OCI-LY3 (cell line): ENCODE measurements at regions not wholly inside any gene's neighbourhood (a gene's known extent, or its start where the extent isn't known, plus 50 kb on each side); places are given as distances from the start of the nearest gene placed in this dataset.
"Not testable (repeated sequence)": the region's sequence is repeated elsewhere in the genome, so short reads cannot be mapped to it uniquely, and the experiment has no call there.

Experiments used
- H2AFZ ChIP-seq: fragments of 200-600, 300-600 bp; shearing (Covaris generic); 2 replicates; pipeline ENCODE4 v1.6.0; 2014; ENCODE audit warnings: antibody characterized with exemption, low read depth, low read length
- H3K27ac ChIP-seq: fragments of 200-600, 300-600 bp; sonication (generic); 2 replicates; pipeline ENCODE4 v1.5.1; 2014; ENCODE audit warnings: mild to moderate bottlenecking, low read length, moderate library complexity, mixed read lengths
- H3K27me3 ChIP-seq: fragments of 200-600, 300-600 bp; sonication (generic); 2 replicates; pipeline ENCODE4 v1.6.1; 2014; ENCODE audit warnings: low read depth, low read length, mixed read lengths
- H3K36me3 ChIP-seq: fragments of 200-600, 300-600 bp; sonication (generic); replicated peaks from 2 replicates; pipeline ENCODE3; 2014; ENCODE audit warnings: low read depth, low read length, mixed read lengths
- H3K4me1 ChIP-seq: fragments of 300-600, 200-600 bp; sonication (generic); 2 replicates; pipeline ENCODE4 v1.6.1; 2014; ENCODE audit warnings: low read length, mixed read lengths
- H3K4me2 ChIP-seq: fragments of 200-600, 300-600 bp; sonication (generic); 2 replicates; pipeline ENCODE4 v1.6.1; 2014; ENCODE audit warnings: low read length, mixed read lengths
- H3K4me3 ChIP-seq: fragments of 300-600, 200-600 bp; sonication (generic); 2 replicates; pipeline ENCODE4 v1.5.1; 2014; ENCODE audit warnings: antibody characterized with exemption, mild to moderate bottlenecking, low read length, moderate library complexity
- H3K79me2 ChIP-seq: fragments of 300-600, 200-600 bp; shearing (Covaris generic); 2 replicates; pipeline ENCODE4 v1.6.1; 2014; ENCODE audit warnings: mild to moderate bottlenecking, low read length, mixed read lengths
- H3K9ac ChIP-seq: fragments of 300-600, 200-600 bp; shearing (Covaris generic); 2 replicates; pipeline ENCODE4 v1.6.0; 2014; ENCODE audit warnings: mild to moderate bottlenecking, low read length, moderate library complexity
- H3K9me3 ChIP-seq: fragments of 200-600, 300-600 bp; shearing (Covaris generic); 2 replicates; pipeline ENCODE4 v1.6.1; 2014; ENCODE audit warnings: low read length, mixed read lengths; ENCODE audit not compliant: insufficient read depth
- H4K20me1 ChIP-seq: fragments of 200-600, 300-600 bp; sonication (generic); 2 replicates; pipeline ENCODE4 v1.6.1; 2016; ENCODE audit warnings: low read length, mixed read lengths; ENCODE audit not compliant: insufficient read depth
- EZH2phosphoT487 ChIP-seq: fragments of 200-600 bp; shearing (Covaris generic); IDR thresholded peaks from 2 replicates; pipeline ENCODE4 v1.6.1; 2018; ENCODE audit warnings: antibody characterized with exemption, mixed run types, low read depth
- TF ChIP-seq, protein P1 (sequence below): fragments of 200-600, 300-600 bp; sonication (generic); IDR thresholded peaks from 2 replicates; pipeline ENCODE4 v1.5.1; 2014; ENCODE audit warnings: antibody characterized with exemption, low read length, low read depth

DNA sequence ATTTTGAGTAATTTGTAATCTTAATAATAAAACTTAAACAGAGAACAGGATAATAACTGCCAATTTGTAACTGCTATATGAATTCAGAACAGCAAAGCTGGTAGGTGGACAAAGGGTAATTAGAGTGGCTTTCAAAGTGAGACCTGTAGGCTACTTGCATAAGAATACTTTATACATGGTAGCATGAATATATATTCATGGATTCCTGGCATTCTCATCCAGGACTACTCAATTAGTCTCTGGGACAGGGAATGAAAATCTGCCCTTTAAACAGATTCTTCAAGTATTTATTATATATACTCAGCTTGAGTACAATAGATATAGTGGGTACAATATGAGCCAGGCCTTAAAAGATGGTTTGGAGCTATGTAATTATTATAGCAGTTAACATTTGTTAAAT, 419.9 kb downstream of the PIK3C3 start:
- Histone ChIP-seq H2AFZ (no peak overlapping the region), H4K20me1 (no peaks in the 10 kb centered on the region), H3K4me1 (no peaks in the 10 kb centered on the region), H3K36me3 (no peaks in the 10 kb centered on the region), H3K27ac (no peak overlapping the region), H3K9me3 (no peaks in the 10 kb centered on the region), H3K27me3 (no peaks in the 10 kb centered on the region), H3K9ac (no peak overlapping the region), H3K79me2 (no peaks in the 10 kb centered on the region), H3K4me2 (no peak overlapping the region), H3K4me3 (no peak overlapping the region)
- TF ChIP-seq EZH2phosphoT487: no peak
- TF ChIP-seq, protein P1, sequence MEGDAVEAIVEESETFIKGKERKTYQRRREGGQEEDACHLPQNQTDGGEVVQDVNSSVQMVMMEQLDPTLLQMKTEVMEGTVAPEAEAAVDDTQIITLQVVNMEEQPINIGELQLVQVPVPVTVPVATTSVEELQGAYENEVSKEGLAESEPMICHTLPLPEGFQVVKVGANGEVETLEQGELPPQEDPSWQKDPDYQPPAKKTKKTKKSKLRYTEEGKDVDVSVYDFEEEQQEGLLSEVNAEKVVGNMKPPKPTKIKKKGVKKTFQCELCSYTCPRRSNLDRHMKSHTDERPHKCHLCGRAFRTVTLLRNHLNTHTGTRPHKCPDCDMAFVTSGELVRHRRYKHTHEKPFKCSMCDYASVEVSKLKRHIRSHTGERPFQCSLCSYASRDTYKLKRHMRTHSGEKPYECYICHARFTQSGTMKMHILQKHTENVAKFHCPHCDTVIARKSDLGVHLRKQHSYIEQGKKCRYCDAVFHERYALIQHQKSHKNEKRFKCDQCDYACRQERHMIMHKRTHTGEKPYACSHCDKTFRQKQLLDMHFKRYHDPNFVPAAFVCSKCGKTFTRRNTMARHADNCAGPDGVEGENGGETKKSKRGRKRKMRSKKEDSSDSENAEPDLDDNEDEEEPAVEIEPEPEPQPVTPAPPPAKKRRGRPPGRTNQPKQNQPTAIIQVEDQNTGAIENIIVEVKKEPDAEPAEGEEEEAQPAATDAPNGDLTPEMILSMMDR: no peak

DNA sequence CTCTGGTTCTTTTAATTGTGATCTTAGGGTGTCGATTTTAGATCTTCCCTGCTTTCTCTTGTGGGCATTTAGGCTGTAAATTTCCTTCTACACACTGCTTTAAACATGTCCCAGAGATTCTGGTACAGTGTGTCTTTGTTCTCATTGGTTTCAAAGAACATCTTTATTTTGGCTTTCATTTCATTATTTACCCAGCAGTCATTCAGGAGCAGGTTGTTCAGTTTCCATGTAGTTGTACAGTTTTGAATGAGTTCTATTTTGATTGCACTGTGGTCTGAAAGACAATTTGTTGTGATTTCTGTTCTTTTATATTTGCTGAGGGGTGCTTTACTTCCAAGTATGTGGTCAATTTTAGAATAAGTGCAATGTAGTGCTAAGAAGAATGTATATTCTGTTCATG, 423.8 kb downstream of the PIK3C3 start:
- not testable (repeated sequence) for H3K4me3 ChIP-seq, H3K4me2 ChIP-seq, H3K9ac ChIP-seq, H3K4me1 ChIP-seq, H3K27ac ChIP-seq, H3K36me3 ChIP-seq, H3K79me2 ChIP-seq, H4K20me1 ChIP-seq, H3K9me3 ChIP-seq, H3K27me3 ChIP-seq, H2AFZ ChIP-seq

DNA sequence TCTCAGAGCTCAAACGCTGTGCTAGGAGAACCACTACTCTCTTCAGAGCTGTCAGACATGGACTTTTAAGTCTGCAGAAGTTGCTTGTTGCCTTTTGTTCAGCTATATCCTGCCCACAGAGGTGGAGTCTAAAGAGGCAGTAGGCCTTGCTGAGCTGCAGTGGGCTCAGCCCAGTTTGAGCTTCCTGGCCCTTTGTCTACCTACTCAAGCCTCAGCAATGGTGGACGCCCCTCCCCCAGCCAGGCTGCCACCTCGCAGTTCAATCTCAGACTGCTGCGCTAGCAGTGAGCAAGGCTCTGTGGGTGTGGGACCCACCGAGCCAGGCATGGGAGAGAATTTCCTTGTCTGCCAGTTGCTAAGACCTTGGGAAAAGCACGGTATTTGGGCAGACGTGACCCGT, 426.2 kb downstream of the PIK3C3 start:
- not testable (repeated sequence) for H3K4me2 ChIP-seq, H4K20me1 ChIP-seq, H3K4me1 ChIP-seq, H2AFZ ChIP-seq, H3K27ac ChIP-seq, H3K79me2 ChIP-seq, H3K27me3 ChIP-seq, H3K4me3 ChIP-seq, H3K9ac ChIP-seq, H3K36me3 ChIP-seq, H3K9me3 ChIP-seq

DNA sequence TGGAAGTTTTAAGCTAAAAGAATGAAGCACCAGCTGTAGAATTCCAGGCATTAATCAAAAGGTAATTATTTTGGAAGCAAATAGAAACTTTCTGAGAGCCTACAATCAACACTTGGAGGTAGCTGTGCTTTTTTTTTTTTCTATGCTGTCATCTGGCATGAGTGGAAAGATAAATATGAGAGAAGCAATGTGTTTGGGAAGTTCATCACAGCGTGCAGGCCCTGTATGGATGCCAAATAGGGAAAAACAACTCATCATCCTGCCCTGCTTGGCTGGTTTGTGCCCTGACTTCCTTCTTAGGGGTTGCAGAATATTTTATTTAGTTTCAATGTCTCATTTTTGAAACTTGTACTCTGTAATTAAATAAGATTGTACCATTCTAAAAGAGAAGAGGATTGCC, 437.4 kb downstream of the PIK3C3 start:
- Histone ChIP-seq H3K4me3 (no peak overlapping the region), H3K27ac (no peak overlapping the region), H3K4me1 (peaks cover 7% of the 10 kb centered on the region), H3K79me2 (no peaks in the 10 kb centered on the region), H3K4me2 (no peak overlapping the region), H2AFZ (no peak overlapping the region; the same call in 1 of the 2 replicates), H3K27me3 (no peaks in the 10 kb centered on the region), H3K9me3 (no peaks in the 10 kb centered on the region), H3K9ac (no peak overlapping the region), H3K36me3 (no peaks in the 10 kb centered on the region), H4K20me1 (no peaks in the 10 kb centered on the region)
- no peak for TF ChIP-seq EZH2phosphoT487
- TF ChIP-seq, protein P1: no peak

DNA sequence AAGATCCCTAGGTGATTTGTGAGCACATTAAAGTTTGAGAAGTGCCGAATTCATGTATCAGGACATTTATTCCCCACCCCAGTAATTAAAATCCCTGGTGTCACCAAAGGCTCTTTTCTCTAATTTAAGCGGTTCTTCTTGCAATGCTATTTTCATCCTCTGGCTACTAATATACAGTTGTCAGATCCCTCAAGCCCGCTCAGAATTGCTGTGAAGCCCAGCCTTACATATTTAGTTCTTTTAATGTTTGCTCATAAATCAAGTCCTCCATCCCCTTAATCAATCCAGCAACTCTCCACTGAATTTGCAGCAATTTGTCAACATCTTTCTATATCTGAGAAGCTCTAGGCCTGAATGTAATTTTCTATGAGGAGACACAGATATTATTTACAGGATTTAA, 437.9 kb downstream of the PIK3C3 start:
- H3K27me3 ChIP-seq: no peaks in the 10 kb centered on the region
- H3K79me2 ChIP-seq: no peaks in the 10 kb centered on the region
- H3K9me3 ChIP-seq: no peaks in the 10 kb centered on the region
- H3K4me3 ChIP-seq: no peak overlapping the region
- no peaks in the 10 kb centered on the region for H4K20me1 ChIP-seq
- no peak overlapping the region; the same call in 1 of the 2 replicates for H2AFZ ChIP-seq
- no peak overlapping the region for H3K9ac ChIP-seq
- H3K36me3 ChIP-seq: no peaks in the 10 kb centered on the region
- H3K4me1 ChIP-seq: peaks cover 7% of the 10 kb centered on the region
- TF ChIP-seq, protein P1: no peak
- TF ChIP-seq EZH2phosphoT487: no peak
- no peak overlapping the region for H3K4me2 ChIP-seq
- no peak overlapping the region for H3K27ac ChIP-seq
